SK-N-SH (cell line): ENCODE measurements at regions not wholly inside any gene's neighbourhood (a gene's known extent, or its start where the extent isn't known, plus 50 kb on each side); places are given as distances from the start of the nearest gene placed in this dataset.

Experiments
- CTCF ChIA-PET: fragments of 300-600, 350-600 bp; formaldehyde crosslinking; extraction: SDS; loops from one replicate; lab custom pipeline; 2021; lab: Yijun Ruan, JAX
- POLR2A ChIA-PET: fragments of 350-600 bp; sonication (Branson Sonifier 250); formaldehyde crosslinking; extraction: SDS; loops from one replicate; lab custom pipeline; 2020; ENCODE audit warnings: antibody characterized with exemption, inconsistent platforms; lab: Yijun Ruan, JAX
- DNase-seq: peaks from one replicate; pipeline ENCODE4 v3.0.0; 2012
- H2AFZ ChIP-seq: fragments of 200-600 bp; sonication (generic); 2 replicates; pipeline ENCODE4 v1.8.1; 2016; ENCODE audit warnings: antibody characterized with exemption, mild to moderate bottlenecking, low read depth
- H3F3A ChIP-seq: fragments of 200-600 bp; sonication (generic); replicated peaks from 2 replicates; pipeline ENCODE3; 2016; ENCODE audit warnings: antibody characterized with exemption, mild to moderate bottlenecking; ENCODE audit not compliant: insufficient read depth
- H3K27ac ChIP-seq, 2 experiments: fragments of 200-500 bp in 1 of 2; fragments of 200-600 bp in 1 of 2; sonication (Bioruptor generic) in 1 of 2; sonication (generic), shearing (Covaris generic) in 1 of 2; 2 replicates each; pipeline versions ENCODE4 v1.5.1 to v1.6.1; 2014 to 2016; ENCODE audit warnings: low read depth in 2 of 2, inconsistent platforms in 1 of 2, low read length in 1 of 2, mild to moderate bottlenecking in 1 of 2, mixed read lengths in 1 of 2
- H3K27me3 ChIP-seq: fragments of 200-600 bp; sonication (generic), shearing (Covaris generic); 2 replicates; pipeline ENCODE4 v1.6.1; 2016; ENCODE audit warnings: mixed run types; ENCODE audit not compliant: insufficient read depth
- H3K36me3 ChIP-seq, 2 experiments: fragments of 200-500 bp in 1 of 2; fragments of 200-600 bp in 1 of 2; sonication (Bioruptor generic) in 1 of 2; sonication (generic) in 1 of 2; replicated peaks in 1 of 2; 2 replicates each; pipeline versions ENCODE3 to v1.5.1; 2014 to 2016; ENCODE audit warnings: low read length in 1 of 2, mild to moderate bottlenecking in 1 of 2; ENCODE audit not compliant: insufficient read depth in 2 of 2, control insufficient read depth in 1 of 2
- H3K4me1 ChIP-seq, 2 experiments: fragments of 200-500 bp in 1 of 2; fragments of 200-600 bp in 1 of 2; sonication (Bioruptor generic) in 1 of 2; sonication (generic), shearing (Covaris generic) in 1 of 2; 2 replicates each; pipeline versions ENCODE4 v1.5.1 to v1.6.1; 2014 to 2016; ENCODE audit warnings: low read depth in 1 of 2, low read length in 1 of 2, mixed run types in 1 of 2; ENCODE audit not compliant: insufficient read depth in 2 of 2, control insufficient read depth in 1 of 2
- H3K4me2 ChIP-seq: fragments of 200-600 bp; sonication (generic), shearing (Covaris generic); 2 replicates; pipeline ENCODE4 v1.6.1; 2017; ENCODE audit warnings: mixed run types
- H3K4me3 ChIP-seq, 2 experiments: fragments of 200-500 bp in 1 of 2; fragments of 200-600 bp in 1 of 2; sonication (Bioruptor generic) in 1 of 2; sonication (generic), shearing (Covaris generic) in 1 of 2; 2 replicates each; pipeline versions ENCODE4 v1.5.1 to v1.8.1; 2014 to 2016; ENCODE audit warnings: low read depth in 2 of 2, inconsistent platforms in 1 of 2, low read length in 1 of 2, mild to moderate bottlenecking in 1 of 2, mixed read lengths in 1 of 2, moderate library complexity in 1 of 2
- H3K79me2 ChIP-seq: fragments of 200-600 bp; sonication (generic); 2 replicates; pipeline ENCODE4 v1.8.1; 2017; ENCODE audit warnings: mild to moderate bottlenecking; ENCODE audit not compliant: insufficient read depth
- H3K9ac ChIP-seq: fragments of 200-600 bp; sonication (generic); 2 replicates; pipeline ENCODE4 v1.6.1; 2017; ENCODE audit warnings: mixed run types
- H3K9me2 ChIP-seq: fragments of 200-600 bp; sonication (generic); 2 replicates; pipeline ENCODE4 v1.6.1; 2017; ENCODE audit warnings: mixed run types
- H3K9me3 ChIP-seq: fragments of 200-600 bp; sonication (generic); 2 replicates; pipeline ENCODE4 v1.6.1; 2017; ENCODE audit warnings: mixed run types, mild to moderate bottlenecking, moderate library complexity
- H4K20me1 ChIP-seq: fragments of 200-600 bp; sonication (generic); 2 replicates; pipeline ENCODE4 v1.6.1; 2017; ENCODE audit warnings: mild to moderate bottlenecking, mixed run types; ENCODE audit not compliant: insufficient read depth
- CHD2 ChIP-seq: fragments of 150-350 bp; IDR thresholded peaks from 2 replicates; pipeline ENCODE4 v1.6.1; 2018; ENCODE audit warnings: low read length; ENCODE audit not compliant: partially characterized antibody
- EP300 ChIP-seq, 2 experiments: IDR thresholded peaks; 2 replicates each; pipeline versions ENCODE4 v1.4.0 to v1.6.1; 2012; ENCODE audit warnings: borderline replicate concordance in 1 of 2, low read depth in 1 of 2, low read length in 1 of 2
- FOXJ3 ChIP-seq: sonication (generic); formaldehyde crosslinking; IDR thresholded peaks from 2 replicates; pipeline ENCODE4 v1.5.1; 2020; ENCODE audit warnings: mild to moderate bottlenecking, missing genetic modification reagents
- FOXM1 ChIP-seq: IDR thresholded peaks from 2 replicates; pipeline ENCODE4 v1.4.0; 2012; ENCODE audit warnings: low read depth, mild to moderate bottlenecking
- GABPA ChIP-seq: IDR thresholded peaks from 2 replicates; pipeline ENCODE4 v1.4.0; 2012; ENCODE audit warnings: low read depth, mild to moderate bottlenecking
- JUND ChIP-seq: IDR thresholded peaks from 2 replicates; pipeline ENCODE4 v1.4.0; 2012
- MXI1 ChIP-seq: IDR thresholded peaks from 2 replicates; pipeline ENCODE4 v1.6.1; 2012; ENCODE audit warnings: mild to moderate bottlenecking, low read depth, low read length, improper control_type of control experiment
- NFIC ChIP-seq: IDR thresholded peaks from 2 replicates; pipeline ENCODE4 v1.4.0; 2012; ENCODE audit warnings: borderline replicate concordance
- NRF1 ChIP-seq: IDR thresholded peaks from 2 replicates; pipeline ENCODE4 v1.6.1; 2012; ENCODE audit warnings: low read depth, mild to moderate bottlenecking, low read length
- RAD21 ChIP-seq: IDR thresholded peaks from 2 replicates; pipeline ENCODE4 v1.6.1; 2012; ENCODE audit warnings: mild to moderate bottlenecking, low read length
- RXRA ChIP-seq: IDR thresholded peaks from 2 replicates; pipeline ENCODE4 v1.4.0; 2012; ENCODE audit warnings: low read depth, mild to moderate bottlenecking, borderline replicate concordance
- SMC3 ChIP-seq: IDR thresholded peaks from 2 replicates; pipeline ENCODE4 v1.6.1; 2012; ENCODE audit warnings: low read depth, low read length, improper control_type of control experiment
- TCF12 ChIP-seq: IDR thresholded peaks from 2 replicates; pipeline ENCODE4 v1.4.0; 2012
- TEAD4 ChIP-seq: IDR thresholded peaks from 2 replicates; pipeline ENCODE4 v1.4.0; 2012; ENCODE audit warnings: mild to moderate bottlenecking, borderline replicate concordance; ENCODE audit not compliant: insufficient read depth
- TF ChIP-seq, protein P1 (sequence below): IDR thresholded peaks from 2 replicates; pipeline ENCODE4 v1.4.0; 2012; ENCODE audit warnings: low read depth, borderline replicate concordance
- TF ChIP-seq, protein P2 (sequence below): IDR thresholded peaks from 2 replicates; pipeline ENCODE4 v1.6.1; 2012; ENCODE audit warnings: mild to moderate bottlenecking, low read depth, low read length, moderate library complexity
- TF ChIP-seq, protein P3 (sequence below): fragments of 150-350 bp; IDR thresholded peaks from 2 replicates; pipeline ENCODE4 v1.6.1; 2016; ENCODE audit warnings: mild to moderate bottlenecking, low read depth, low read length

DNA sequence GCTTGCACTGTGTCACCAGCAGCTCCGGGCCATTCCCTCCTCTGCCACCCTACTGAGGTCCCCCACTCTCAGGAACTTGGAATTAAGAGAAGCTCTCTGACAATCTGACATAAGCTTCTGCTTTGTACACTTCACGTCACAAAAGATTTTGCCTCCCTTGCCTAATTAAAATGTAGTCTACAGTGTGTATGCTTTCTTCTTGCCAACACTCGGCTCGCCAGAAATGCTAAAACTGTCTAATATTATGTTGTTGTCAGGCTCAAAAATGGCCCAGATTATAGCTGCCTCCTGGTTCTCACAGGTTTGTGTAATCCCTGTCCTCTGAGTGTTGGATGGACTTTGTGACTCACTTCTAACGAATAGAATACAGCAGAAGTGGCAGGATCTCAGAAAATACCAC is 474.7 kb downstream of the MBD2 start (continued):
- TF ChIP-seq NRF1 (no peak), TCF12 (no peak), RAD21 (no peak), GABPA (no peak), FOXM1 (no peak), TEAD4 (no peak), CHD2 (no peak)

DNA sequence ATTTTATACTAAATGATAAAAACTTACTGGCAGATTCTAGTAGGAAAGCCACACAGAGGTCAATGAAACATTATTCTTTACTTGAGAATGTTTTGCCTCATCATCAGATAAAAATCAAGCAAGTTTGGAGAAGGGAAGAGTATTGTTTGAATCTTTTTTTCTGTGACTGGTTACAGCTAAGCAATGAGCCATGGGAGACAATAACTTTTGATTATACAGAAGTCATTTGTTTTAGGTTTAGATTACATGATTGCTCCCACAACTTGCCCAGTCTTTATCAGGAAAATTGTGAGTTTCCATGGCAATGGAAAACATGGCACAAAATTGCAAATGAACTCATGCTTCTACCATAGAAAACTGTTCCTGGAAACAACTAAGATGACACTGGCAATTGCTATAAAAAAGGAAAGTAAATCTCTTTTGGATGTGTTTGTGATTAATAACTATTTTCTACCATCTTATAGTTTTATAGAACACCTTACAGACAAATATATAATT is 476.8 kb downstream of the MBD2 start:
- POLR2A ChIA-PET = no interaction called here
- Histone ChIP-seq H3K27ac (no peak overlapping the region), H3K36me3 (no peaks in the 10 kb centered on the region), H3K4me1 (no peaks in the 10 kb centered on the region; a peak in 1 of 4 replicates), H2AFZ (no peak overlapping the region), H3K79me2 (no peaks in the 10 kb centered on the region), H4K20me1 (no peaks in the 10 kb centered on the region), H3K9me2 (no peaks in the 10 kb centered on the region), H3K27me3 (no peaks in the 10 kb centered on the region), H3K9ac (no peak overlapping the region), H3F3A (no peaks in the 10 kb centered on the region), H3K4me3 (no peak overlapping the region), H3K9me3 (peaks cover 6% of the 10 kb centered on the region), H3K4me2 (no peak overlapping the region)
- CTCF ChIA-PET = no interaction called here
- no peak for TF ChIP-seq MXI1
- TF ChIP-seq, protein P1, sequence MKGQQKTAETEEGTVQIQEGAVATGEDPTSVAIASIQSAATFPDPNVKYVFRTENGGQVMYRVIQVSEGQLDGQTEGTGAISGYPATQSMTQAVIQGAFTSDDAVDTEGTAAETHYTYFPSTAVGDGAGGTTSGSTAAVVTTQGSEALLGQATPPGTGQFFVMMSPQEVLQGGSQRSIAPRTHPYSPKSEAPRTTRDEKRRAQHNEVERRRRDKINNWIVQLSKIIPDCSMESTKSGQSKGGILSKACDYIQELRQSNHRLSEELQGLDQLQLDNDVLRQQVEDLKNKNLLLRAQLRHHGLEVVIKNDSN = no peak
- no peak for TF ChIP-seq JUND
- no peak for TF ChIP-seq RXRA
- no peak for TF ChIP-seq CHD2
- TF ChIP-seq NRF1 = no peak
- no peak for TF ChIP-seq NFIC
- TF ChIP-seq, protein P2, sequence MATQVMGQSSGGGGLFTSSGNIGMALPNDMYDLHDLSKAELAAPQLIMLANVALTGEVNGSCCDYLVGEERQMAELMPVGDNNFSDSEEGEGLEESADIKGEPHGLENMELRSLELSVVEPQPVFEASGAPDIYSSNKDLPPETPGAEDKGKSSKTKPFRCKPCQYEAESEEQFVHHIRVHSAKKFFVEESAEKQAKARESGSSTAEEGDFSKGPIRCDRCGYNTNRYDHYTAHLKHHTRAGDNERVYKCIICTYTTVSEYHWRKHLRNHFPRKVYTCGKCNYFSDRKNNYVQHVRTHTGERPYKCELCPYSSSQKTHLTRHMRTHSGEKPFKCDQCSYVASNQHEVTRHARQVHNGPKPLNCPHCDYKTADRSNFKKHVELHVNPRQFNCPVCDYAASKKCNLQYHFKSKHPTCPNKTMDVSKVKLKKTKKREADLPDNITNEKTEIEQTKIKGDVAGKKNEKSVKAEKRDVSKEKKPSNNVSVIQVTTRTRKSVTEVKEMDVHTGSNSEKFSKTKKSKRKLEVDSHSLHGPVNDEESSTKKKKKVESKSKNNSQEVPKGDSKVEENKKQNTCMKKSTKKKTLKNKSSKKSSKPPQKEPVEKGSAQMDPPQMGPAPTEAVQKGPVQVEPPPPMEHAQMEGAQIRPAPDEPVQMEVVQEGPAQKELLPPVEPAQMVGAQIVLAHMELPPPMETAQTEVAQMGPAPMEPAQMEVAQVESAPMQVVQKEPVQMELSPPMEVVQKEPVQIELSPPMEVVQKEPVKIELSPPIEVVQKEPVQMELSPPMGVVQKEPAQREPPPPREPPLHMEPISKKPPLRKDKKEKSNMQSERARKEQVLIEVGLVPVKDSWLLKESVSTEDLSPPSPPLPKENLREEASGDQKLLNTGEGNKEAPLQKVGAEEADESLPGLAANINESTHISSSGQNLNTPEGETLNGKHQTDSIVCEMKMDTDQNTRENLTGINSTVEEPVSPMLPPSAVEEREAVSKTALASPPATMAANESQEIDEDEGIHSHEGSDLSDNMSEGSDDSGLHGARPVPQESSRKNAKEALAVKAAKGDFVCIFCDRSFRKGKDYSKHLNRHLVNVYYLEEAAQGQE = no peak
- TF ChIP-seq SMC3 = no peak
- TF ChIP-seq EP300 (IDR thresholded peaks at IDR 0.05; ENCODE audit: borderline replicate concordance in 1 of 2, low read depth in 1 of 2, low read length in 1 of 2) = no peak
- no peak for TF ChIP-seq GABPA
- TF ChIP-seq FOXJ3 = no peak
- TF ChIP-seq, protein P3, sequence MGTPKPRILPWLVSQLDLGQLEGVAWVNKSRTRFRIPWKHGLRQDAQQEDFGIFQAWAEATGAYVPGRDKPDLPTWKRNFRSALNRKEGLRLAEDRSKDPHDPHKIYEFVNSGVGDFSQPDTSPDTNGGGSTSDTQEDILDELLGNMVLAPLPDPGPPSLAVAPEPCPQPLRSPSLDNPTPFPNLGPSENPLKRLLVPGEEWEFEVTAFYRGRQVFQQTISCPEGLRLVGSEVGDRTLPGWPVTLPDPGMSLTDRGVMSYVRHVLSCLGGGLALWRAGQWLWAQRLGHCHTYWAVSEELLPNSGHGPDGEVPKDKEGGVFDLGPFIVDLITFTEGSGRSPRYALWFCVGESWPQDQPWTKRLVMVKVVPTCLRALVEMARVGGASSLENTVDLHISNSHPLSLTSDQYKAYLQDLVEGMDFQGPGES = no peak
- TF ChIP-seq FOXM1 = no peak
- no peak for DNase-seq
